ENCODE measurements at regions not wholly inside any gene's neighbourhood (a gene's known extent, or its start where the extent isn't known, plus 50 kb on each side); places are given as distances from the start of the nearest gene placed in this dataset.

- no peak for DNase-seq
Measured at GRCh38 chr1:168920456-168921094, 185.9 kb upstream of the ATP1B1 start.

GRCh38 chr1:168921629-168922028 is 184.9 kb upstream of the ATP1B1 start:
- DNase-seq: no peak

- no peak for DNase-seq
Measured at GRCh38 chr1:168923521-168924136, 182.9 kb upstream of the ATP1B1 start.

- no peak for DNase-seq
Measured at GRCh38 chr1:168924976-168925375, 181.5 kb upstream of the ATP1B1 start.

- no peak for DNase-seq
Measured at GRCh38 chr1:168926236-168926635, 180.3 kb upstream of the ATP1B1 start.

GRCh38 chr1:168932539-168932938 is 174.0 kb upstream of the ATP1B1 start:
- no peak for DNase-seq

- no peak for DNase-seq
Measured at GRCh38 chr1:168933141-168933805, 173.2 kb upstream of the ATP1B1 start.

GRCh38 chr1:168939110-168939946 is 167.2 kb upstream of the ATP1B1 start:
- no peak for DNase-seq

- DNase-seq: no peak
Measured at GRCh38 chr1:168939947-168940223, 166.6 kb upstream of the ATP1B1 start.

GRCh38 chr1:168941640-168942039 is 164.8 kb upstream of the ATP1B1 start:
- DNase-seq: no peak

- no peak for DNase-seq
Measured at GRCh38 chr1:168942165-168942564, 164.3 kb upstream of the ATP1B1 start.

- DNase-seq: no peak
Measured at GRCh38 chr1:168945870-168946269, 160.6 kb upstream of the ATP1B1 start.

- no peak for DNase-seq
Measured at GRCh38 chr1:168947041-168947440, 159.4 kb upstream of the ATP1B1 start.

- DNase-seq: no peak
Measured at GRCh38 chr1:168949672-168950071, 156.8 kb upstream of the ATP1B1 start.

- no peak for DNase-seq
Measured at GRCh38 chr1:168957818-168958217, 148.7 kb upstream of the ATP1B1 start.

GRCh38 chr1:168958562-168959289 is 147.8 kb upstream of the ATP1B1 start:
- DNase-seq: no peak

GRCh38 chr1:168959382-168959781 is 147.1 kb upstream of the ATP1B1 start:
- no peak for DNase-seq

- no peak for DNase-seq
Measured at GRCh38 chr1:168960114-168960513, 146.4 kb upstream of the ATP1B1 start.

GRCh38 chr1:168960595-168960994 is 145.9 kb upstream of the ATP1B1 start:
- DNase-seq: no peak

- DNase-seq: no peak
Measured at GRCh38 chr1:168963601-168964000, 142.9 kb upstream of the ATP1B1 start.

- no peak for DNase-seq
Measured at GRCh38 chr1:168964478-168964877, 142.0 kb upstream of the ATP1B1 start.

- DNase-seq: no peak
Measured at GRCh38 chr1:168966217-168966616, 140.3 kb upstream of the ATP1B1 start.

GRCh38 chr1:168966636-168967035 is 139.9 kb upstream of the ATP1B1 start:
- DNase-seq: no peak
